PC-3 (cell line): ENCODE measurements at regions not wholly inside any gene's neighbourhood (a gene's known extent, or its start where the extent isn't known, plus 50 kb on each side); places are given as distances from the start of the nearest gene placed in this dataset.

ENCODE experiments used
- CTCF ChIP-seq: fragments of 300-600 bp; sonication (generic); conservative IDR thresholded peaks from 2 replicates; pipeline ENCODE4 v1.5.1; 2017; ENCODE audit warnings: antibody characterized with exemption, low read depth, mild to moderate bottlenecking, low read length
- EZH2 ChIP-seq: fragments of 300-600 bp; sonication (generic); IDR thresholded peaks from one replicate; pipeline ENCODE4 v1.6.1; 2017; ENCODE audit warnings: antibody characterized with exemption, mild to moderate bottlenecking, low read length; ENCODE audit not compliant: unreplicated experiment
- EZH2phosphoT487 ChIP-seq: fragments of 300-600 bp; sonication (generic); IDR thresholded peaks from 2 replicates; pipeline ENCODE4 v1.6.1; 2018; ENCODE audit warnings: mild to moderate bottlenecking, antibody characterized with exemption, low read length, borderline replicate concordance

DNA sequence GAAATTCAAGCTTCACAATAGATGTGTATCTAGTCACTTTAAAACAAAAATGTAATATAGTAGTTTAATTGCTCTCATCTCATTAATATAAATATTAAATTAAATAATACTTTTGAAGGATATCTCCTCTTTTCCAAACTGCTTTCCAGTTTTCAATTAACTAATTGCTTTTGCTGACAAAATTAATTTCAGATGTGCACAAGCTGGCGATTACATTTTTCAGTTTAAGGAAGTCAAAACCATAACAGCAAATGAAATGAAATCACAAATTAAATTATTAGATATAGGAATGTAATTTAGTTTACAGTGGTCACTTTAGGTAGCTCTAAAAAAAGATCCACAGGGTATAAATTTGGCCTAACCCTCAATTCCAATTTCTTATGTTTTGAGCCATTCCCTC is 362.1 kb downstream of the SLC6A15 start:
- TF ChIP-seq CTCF (no peak), EZH2 (no peak), EZH2phosphoT487 (no peak)
